Astrocyte (in vitro differentiated cells and primary cell): ENCODE measurements at regions not wholly inside any gene's neighbourhood (a gene's known extent, or its start where the extent isn't known, plus 50 kb on each side); places are given as distances from the start of the nearest gene placed in this dataset.

Source experiments
- DNase-seq: peaks from one replicate; pipeline ENCODE4 v3.0.0-alpha.2; 2010; ENCODE audit warnings: low read depth
- FAIRE-seq: peaks from 2 replicates; lab custom pipeline; 2011; peaks lifted over from hg19 to GRCh38; lab: Jason Lieb, UNC
- H2AFZ ChIP-seq: 2 replicates; pipeline ENCODE4 v1.6.0; 2012; ENCODE audit warnings: low read depth, low read length, inconsistent platforms
- H3K27ac ChIP-seq: 2 replicates; pipeline ENCODE4 v1.5.1; 2011; ENCODE audit warnings: low read depth, low read length, inconsistent platforms
- H3K27me3 ChIP-seq: 2 replicates; pipeline ENCODE4 v1.6.0; 2011; ENCODE audit warnings: low read length, inconsistent platforms; ENCODE audit not compliant: insufficient read depth
- H3K36me3 ChIP-seq: 2 replicates; pipeline ENCODE4 v1.5.1; 2011; ENCODE audit warnings: low read length, inconsistent platforms; ENCODE audit not compliant: insufficient read depth
- H3K4me1 ChIP-seq: 2 replicates; pipeline ENCODE4 v1.5.1; 2011; ENCODE audit warnings: low read length, inconsistent platforms; ENCODE audit not compliant: insufficient read depth
- H3K4me2 ChIP-seq: 2 replicates; pipeline ENCODE4 v1.6.0; 2012; ENCODE audit warnings: low read length, inconsistent platforms
- H3K4me3 ChIP-seq: 2 replicates; pipeline ENCODE4 v1.5.1; 2011; ENCODE audit warnings: low read depth, mild to moderate bottlenecking, low read length, inconsistent platforms; ENCODE audit not compliant: insufficient read depth
- H3K79me2 ChIP-seq: 2 replicates; pipeline ENCODE4 v1.6.0; 2012; ENCODE audit warnings: mild to moderate bottlenecking, low read length, inconsistent platforms; ENCODE audit not compliant: insufficient read depth
- H3K9ac ChIP-seq: 2 replicates; pipeline ENCODE4 v1.6.0; 2012; ENCODE audit warnings: mild to moderate bottlenecking, low read length, inconsistent platforms
- H3K9me3 ChIP-seq: 2 replicates; pipeline ENCODE4 v1.5.1; 2012; ENCODE audit warnings: low read depth, mild to moderate bottlenecking, low read length, inconsistent platforms; ENCODE audit not compliant: insufficient read depth
- H4K20me1 ChIP-seq: 2 replicates; pipeline ENCODE4 v1.6.0; 2012; ENCODE audit warnings: low read length, inconsistent platforms; ENCODE audit not compliant: insufficient read depth
- H3K27ac Mint-ChIP-seq: one replicate; pipeline ENCODE4 v1.8.0; 2021; ENCODE audit warnings: mild to moderate bottlenecking, mixed read lengths; ENCODE audit not compliant: unreplicated experiment
- H3K27me3 Mint-ChIP-seq: one replicate; pipeline ENCODE4 v1.8.0; 2021; ENCODE audit warnings: low read depth, mixed read lengths; ENCODE audit not compliant: unreplicated experiment
- H3K36me3 Mint-ChIP-seq: one replicate; pipeline ENCODE4 v1.8.0; 2021; ENCODE audit warnings: low read depth, mixed read lengths; ENCODE audit not compliant: unreplicated experiment
- H3K4me1 Mint-ChIP-seq: one replicate; pipeline ENCODE4 v1.8.0; 2021; ENCODE audit warnings: low read depth, mixed read lengths; ENCODE audit not compliant: unreplicated experiment
- H3K4me3 Mint-ChIP-seq: one replicate; pipeline ENCODE4 v1.8.0; 2021; ENCODE audit warnings: mild to moderate bottlenecking, moderate library complexity, mixed read lengths; ENCODE audit not compliant: unreplicated experiment
- H3K9me3 Mint-ChIP-seq: one replicate; pipeline ENCODE4 v1.8.0; 2021; ENCODE audit warnings: mild to moderate bottlenecking, mixed read lengths; ENCODE audit not compliant: unreplicated experiment
- EZH2 ChIP-seq: IDR thresholded peaks from 2 replicates; pipeline ENCODE4 v1.6.1; 2012; ENCODE audit warnings: mild to moderate bottlenecking, low read length, inconsistent platforms; ENCODE audit not compliant: insufficient read depth
- TF ChIP-seq, protein P1 (sequence below): IDR thresholded peaks from 2 replicates; pipeline ENCODE4 v1.5.1; 2011; ENCODE audit warnings: low read depth, mild to moderate bottlenecking, inconsistent platforms, low read length, moderate library complexity; ENCODE audit not compliant: insufficient read depth

DNA sequence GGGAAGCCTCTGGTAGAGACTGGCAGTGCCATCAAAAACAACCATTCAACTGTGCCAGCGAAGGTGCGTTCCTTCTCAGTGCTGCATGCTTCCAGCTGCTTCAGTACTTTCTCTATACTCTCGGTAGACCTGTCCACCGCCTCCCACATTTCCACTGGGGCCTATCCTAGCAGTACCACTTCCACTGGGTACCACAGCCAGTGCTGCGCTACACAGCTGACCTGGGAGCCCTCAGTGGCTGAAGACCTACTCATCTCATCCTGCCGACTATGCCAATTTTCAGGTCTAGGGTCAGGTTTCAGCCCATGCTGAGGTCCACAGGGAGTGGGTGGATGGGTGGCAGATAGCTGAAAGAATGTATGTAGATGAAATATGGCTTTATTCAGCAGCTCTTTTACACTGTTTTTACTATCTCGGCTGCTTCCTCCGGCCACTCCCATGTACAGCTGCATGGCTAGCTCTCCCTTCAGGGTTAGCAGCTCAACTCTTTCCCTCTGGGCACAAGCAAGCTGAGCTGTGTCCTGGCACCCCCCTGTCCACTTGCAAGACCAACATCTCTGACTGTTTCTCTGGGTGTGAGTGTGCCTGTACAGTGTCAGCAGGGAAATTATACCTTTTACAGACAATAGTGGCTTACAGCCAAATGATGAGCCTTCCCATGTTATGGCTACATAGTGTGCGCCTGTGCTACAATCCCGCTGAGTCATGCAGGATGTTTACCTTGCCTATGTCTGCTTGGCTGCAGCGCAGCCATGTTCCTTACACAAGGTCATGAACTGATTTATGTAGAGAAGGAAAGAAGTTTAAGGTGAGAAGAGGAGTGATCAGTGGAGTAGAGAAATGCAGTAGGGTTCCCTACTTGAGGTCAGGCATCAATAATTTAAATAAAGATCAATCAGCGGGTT, 125.7 kb upstream of the DDHD1 start:
- no peak for TF ChIP-seq EZH2
- TF ChIP-seq, protein P1, sequence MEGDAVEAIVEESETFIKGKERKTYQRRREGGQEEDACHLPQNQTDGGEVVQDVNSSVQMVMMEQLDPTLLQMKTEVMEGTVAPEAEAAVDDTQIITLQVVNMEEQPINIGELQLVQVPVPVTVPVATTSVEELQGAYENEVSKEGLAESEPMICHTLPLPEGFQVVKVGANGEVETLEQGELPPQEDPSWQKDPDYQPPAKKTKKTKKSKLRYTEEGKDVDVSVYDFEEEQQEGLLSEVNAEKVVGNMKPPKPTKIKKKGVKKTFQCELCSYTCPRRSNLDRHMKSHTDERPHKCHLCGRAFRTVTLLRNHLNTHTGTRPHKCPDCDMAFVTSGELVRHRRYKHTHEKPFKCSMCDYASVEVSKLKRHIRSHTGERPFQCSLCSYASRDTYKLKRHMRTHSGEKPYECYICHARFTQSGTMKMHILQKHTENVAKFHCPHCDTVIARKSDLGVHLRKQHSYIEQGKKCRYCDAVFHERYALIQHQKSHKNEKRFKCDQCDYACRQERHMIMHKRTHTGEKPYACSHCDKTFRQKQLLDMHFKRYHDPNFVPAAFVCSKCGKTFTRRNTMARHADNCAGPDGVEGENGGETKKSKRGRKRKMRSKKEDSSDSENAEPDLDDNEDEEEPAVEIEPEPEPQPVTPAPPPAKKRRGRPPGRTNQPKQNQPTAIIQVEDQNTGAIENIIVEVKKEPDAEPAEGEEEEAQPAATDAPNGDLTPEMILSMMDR: no peak
- peaks cover 4% of the 10 kb centered on the region for H3K4me1 Mint-ChIP-seq
- no peaks in the 10 kb centered on the region for H3K9me3 ChIP-seq
- H2AFZ ChIP-seq: peak overlapping the region; percentile 67
- FAIRE-seq (no peak), DNase-seq (peak; percentile 31)
- H3K9ac ChIP-seq: no peak overlapping the region
- H3K36me3 ChIP-seq: no peaks in the 10 kb centered on the region
- no peak overlapping the region for H3K27ac ChIP-seq
- H3K4me2 ChIP-seq: peak overlapping the region; percentile 8
- no peak overlapping the region for H3K27ac Mint-ChIP-seq
- H3K4me1 ChIP-seq: peaks cover 5% of the 10 kb centered on the region
- no peaks in the 10 kb centered on the region for H3K27me3 ChIP-seq
- no peaks in the 10 kb centered on the region for H3K27me3 Mint-ChIP-seq
- H3K9me3 Mint-ChIP-seq: peaks cover 8% of the 10 kb centered on the region
- no peaks in the 10 kb centered on the region for H4K20me1 ChIP-seq
- H3K79me2 ChIP-seq: no peaks in the 10 kb centered on the region
- no peak overlapping the region for H3K4me3 ChIP-seq
- H3K36me3 Mint-ChIP-seq: no peaks in the 10 kb centered on the region
- no peak overlapping the region for H3K4me3 Mint-ChIP-seq

DNA sequence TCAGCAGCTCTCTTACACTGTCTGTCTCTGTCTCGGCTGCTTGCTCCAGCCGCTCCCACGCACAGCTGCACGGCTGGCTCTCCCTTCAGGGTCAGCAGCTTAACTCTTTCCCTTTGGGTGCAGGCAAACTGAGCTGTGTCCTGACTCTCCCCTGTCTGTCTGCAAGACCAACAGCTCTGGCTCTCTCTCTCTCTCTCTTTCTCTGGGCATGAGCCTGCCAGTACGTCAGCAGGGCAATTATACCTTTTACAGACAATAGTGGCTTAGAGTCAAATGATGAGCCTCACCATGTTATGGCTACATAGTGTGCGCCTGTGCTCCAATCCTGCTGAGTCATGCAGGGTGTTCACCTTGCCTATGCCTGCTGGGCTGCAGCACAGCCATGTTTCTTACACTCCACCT, 120.5 kb upstream of the DDHD1 start:
- no peak overlapping the region for H3K4me3 ChIP-seq
- no peaks in the 10 kb centered on the region for H3K4me1 Mint-ChIP-seq
- no peaks in the 10 kb centered on the region for H3K27me3 ChIP-seq
- no peak overlapping the region for H3K27ac Mint-ChIP-seq
- H3K9me3 Mint-ChIP-seq: peaks cover 3% of the 10 kb centered on the region
- peaks cover 1% of the 10 kb centered on the region for H3K4me1 ChIP-seq
- H3K27ac ChIP-seq: no peak overlapping the region
- FAIRE-seq: no peak
- no peaks in the 10 kb centered on the region for H3K79me2 ChIP-seq
- H3K36me3 Mint-ChIP-seq: no peaks in the 10 kb centered on the region
- no peak for TF ChIP-seq EZH2
- TF ChIP-seq, protein P1: no peak
- H2AFZ ChIP-seq: no peak overlapping the region
- H3K9ac ChIP-seq: no peak overlapping the region
- no peak overlapping the region for H3K4me3 Mint-ChIP-seq
- DNase-seq: no peak
- no peaks in the 10 kb centered on the region for H3K9me3 ChIP-seq
- no peaks in the 10 kb centered on the region for H3K36me3 ChIP-seq
- no peaks in the 10 kb centered on the region for H3K27me3 Mint-ChIP-seq
- H4K20me1 ChIP-seq: no peaks in the 10 kb centered on the region
- no peak overlapping the region for H3K4me2 ChIP-seq

DNA sequence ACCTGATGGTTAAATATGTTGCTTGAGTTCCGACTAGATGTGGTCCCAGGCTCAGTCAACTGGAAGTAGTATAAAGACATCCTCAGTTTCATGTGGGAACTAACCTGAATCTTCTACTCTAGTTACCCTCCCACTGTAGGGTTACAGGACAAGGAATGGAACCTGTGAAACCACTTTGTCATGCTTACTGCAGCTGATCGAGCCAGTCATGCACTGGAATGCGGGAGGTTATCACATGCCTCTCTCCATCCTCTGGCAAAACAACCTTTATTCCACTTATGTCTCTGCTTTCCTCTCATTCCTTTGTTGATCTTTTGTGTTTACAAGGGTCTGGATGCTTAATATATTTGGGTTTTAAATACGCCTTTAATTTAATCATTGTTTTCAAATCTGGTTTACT, 111.9 kb upstream of the DDHD1 start:
- no peak overlapping the region for H3K27ac ChIP-seq
- H3K4me1 Mint-ChIP-seq: no peaks in the 10 kb centered on the region
- H3K79me2 ChIP-seq: no peaks in the 10 kb centered on the region
- H3K36me3 Mint-ChIP-seq: no peaks in the 10 kb centered on the region
- DNase-seq: no peak
- no peak overlapping the region for H3K4me3 ChIP-seq
- TF ChIP-seq, protein P1: no peak
- no peak for TF ChIP-seq EZH2
- no peaks in the 10 kb centered on the region for H4K20me1 ChIP-seq
- no peak overlapping the region for H2AFZ ChIP-seq
- no peak overlapping the region for H3K27ac Mint-ChIP-seq
- FAIRE-seq: no peak
- no peak overlapping the region for H3K4me2 ChIP-seq
- no peaks in the 10 kb centered on the region for H3K27me3 ChIP-seq
- no peaks in the 10 kb centered on the region for H3K27me3 Mint-ChIP-seq
- H3K9me3 Mint-ChIP-seq: peaks cover 18% of the 10 kb centered on the region
- no peaks in the 10 kb centered on the region for H3K36me3 ChIP-seq
- H3K9me3 ChIP-seq: no peaks in the 10 kb centered on the region
- H3K4me3 Mint-ChIP-seq: no peak overlapping the region
- H3K9ac ChIP-seq: no peak overlapping the region
- H3K4me1 ChIP-seq: no peaks in the 10 kb centered on the region
